Astrocyte of the hippocampus (primary cell): ENCODE measurements at regions not wholly inside any gene's neighbourhood (a gene's known extent, or its start where the extent isn't known, plus 50 kb on each side); places are given as distances from the start of the nearest gene placed in this dataset.
A peak's percentile ranks its signal among the peaks of the same experiment; 100 is the strongest.

ENCODE experiments used
- DNase-seq: peaks from one replicate; pipeline ENCODE4 v3.0.0; 2011; ENCODE audit warnings: low read depth, low spot score

GRCh38 chr5:82850393-82850792 lies 226.8 kb downstream of the TMEM167A start:
- DNase-seq, result no peak

GRCh38 chr5:82849885-82850284 lies 227.3 kb downstream of the TMEM167A start:
- DNase-seq, result no peak

GRCh38 chr5:82847562-82847961 lies 229.6 kb downstream of the TMEM167A start:
- no peak for DNase-seq

- no peak for DNase-seq
Measured at GRCh38 chr5:82839881-82840280, 237.3 kb downstream of the TMEM167A start.

GRCh38 chr5:82835488-82835887 lies 241.7 kb downstream of the TMEM167A start:
- DNase-seq, result no peak

- no peak for DNase-seq
Measured at GRCh38 chr5:82834151-82834550, 243.0 kb downstream of the TMEM167A start.

GRCh38 chr5:82833277-82833676 lies 243.9 kb downstream of the TMEM167A start:
- DNase-seq, result no peak

GRCh38 chr5:82832445-82832844 lies 244.7 kb downstream of the TMEM167A start:
- no peak for DNase-seq

GRCh38 chr5:82828211-82828610 lies 249.0 kb downstream of the TMEM167A start:
- DNase-seq, result no peak

- no peak for DNase-seq
Measured at GRCh38 chr5:82827651-82828050, 249.5 kb downstream of the TMEM167A start.

- DNase-seq, result no peak
Measured at GRCh38 chr5:82822634-82822927, 254.6 kb downstream of the TMEM167A start.

- peak; percentile 12 for DNase-seq
Measured at GRCh38 chr5:82821846-82822633, 255.2 kb downstream of the TMEM167A start.

GRCh38 chr5:82820961-82821845 lies 256.0 kb downstream of the TMEM167A start:
- DNase-seq, result no peak

- no peak for DNase-seq
Measured at GRCh38 chr5:82820188-82820587, 257.0 kb downstream of the TMEM167A start.

- DNase-seq, result no peak
Measured at GRCh38 chr5:82817897-82818676, 259.1 kb downstream of the TMEM167A start.

GRCh38 chr5:82816926-82817325 lies 260.3 kb downstream of the TMEM167A start:
- no peak for DNase-seq

GRCh38 chr5:82815871-82816270 lies 261.3 kb downstream of the TMEM167A start:
- peak; percentile 23 for DNase-seq

GRCh38 chr5:82813861-82814260 lies 263.3 kb downstream of the TMEM167A start:
- no peak for DNase-seq

- DNase-seq, result no peak
Measured at GRCh38 chr5:82812575-82812974, 264.6 kb downstream of the TMEM167A start.

- no peak for DNase-seq
Measured at GRCh38 chr5:82811490-82811889, 265.7 kb downstream of the TMEM167A start.

GRCh38 chr5:82809420-82810143 lies 267.6 kb downstream of the TMEM167A start:
- no peak for DNase-seq
